H9 (cell line): ENCODE measurements at regions not wholly inside any gene's neighbourhood (a gene's known extent, or its start where the extent isn't known, plus 50 kb on each side); places are given as distances from the start of the nearest gene placed in this dataset.

Experiments used
- DNase-seq: peaks from one replicate; pipeline ENCODE4 v3.0.0-alpha.2; 2017
- H2AFZ ChIP-seq: one replicate; pipeline ENCODE4 v1.6.1; 2013; ENCODE audit warnings: mild to moderate bottlenecking, low read length, control low read depth, moderate library complexity
- H2AK5ac ChIP-seq: 2 replicates; pipeline ENCODE4 v1.6.1; 2013; ENCODE audit warnings: low read length, control low read depth, mixed read lengths; ENCODE audit not compliant: insufficient read length
- H2BK120ac ChIP-seq: one replicate; pipeline ENCODE4 v1.6.1; 2013; ENCODE audit warnings: low read depth, mild to moderate bottlenecking, low read length, control low read depth, inconsistent platforms; ENCODE audit not compliant: poor library complexity, severe bottlenecking
- H2BK12ac ChIP-seq: 2 replicates; pipeline ENCODE4 v1.6.1; 2013; ENCODE audit warnings: low read length, control low read depth, mixed read lengths, low read depth; ENCODE audit not compliant: insufficient read length
- H2BK15ac ChIP-seq: 2 replicates; pipeline ENCODE4 v1.6.1; 2013; ENCODE audit warnings: low read depth, low read length, control low read depth
- H2BK20ac ChIP-seq: one replicate; pipeline ENCODE4 v1.6.1; 2013; ENCODE audit warnings: low read depth, mild to moderate bottlenecking, low read length, control low read depth, inconsistent platforms; ENCODE audit not compliant: poor library complexity, severe bottlenecking
- H2BK5ac ChIP-seq: 2 replicates; pipeline ENCODE4 v1.6.1; 2013; ENCODE audit warnings: low read length, control low read depth, mixed read lengths; ENCODE audit not compliant: insufficient read length
- H3K14ac ChIP-seq: 2 replicates; pipeline ENCODE4 v1.6.1; 2013; ENCODE audit warnings: low read length, control low read depth; ENCODE audit not compliant: insufficient read depth
- H3K18ac ChIP-seq: 2 replicates; pipeline ENCODE4 v1.6.1; 2013; ENCODE audit warnings: low read depth, mild to moderate bottlenecking, mixed read lengths, low read length, control low read depth; ENCODE audit not compliant: insufficient read length
- H3K23ac ChIP-seq: 2 replicates; pipeline ENCODE4 v1.6.1; 2013; ENCODE audit warnings: low read length, control low read depth, mixed read lengths, low read depth; ENCODE audit not compliant: insufficient read length
- H3K23me2 ChIP-seq: 2 replicates; pipeline ENCODE4 v1.6.1; 2013; ENCODE audit warnings: low read depth, mild to moderate bottlenecking, mixed read lengths, low read length, control low read depth; ENCODE audit not compliant: insufficient read length, poor library complexity, severe bottlenecking
- H3K27ac ChIP-seq: 2 replicates; pipeline ENCODE4 v1.5.1; 2013; ENCODE audit warnings: low read length, control low read depth, mixed read lengths, low read depth; ENCODE audit not compliant: insufficient read length
- H3K27me3 ChIP-seq: 2 replicates; pipeline ENCODE4 v1.6.1; 2013; ENCODE audit warnings: low read length, control low read depth, inconsistent platforms; ENCODE audit not compliant: insufficient read depth
- H3K4ac ChIP-seq: 2 replicates; pipeline ENCODE4 v1.6.1; 2013; ENCODE audit warnings: low read depth, mild to moderate bottlenecking, control low read depth, inconsistent platforms, low read length, moderate library complexity
- H3K4me1 ChIP-seq: 2 replicates; pipeline ENCODE4 v1.6.1; 2013; ENCODE audit warnings: low read length, control low read depth, inconsistent platforms; ENCODE audit not compliant: insufficient read depth
- H3K4me2 ChIP-seq: 2 replicates; pipeline ENCODE4 v1.6.1; 2013; ENCODE audit warnings: low read length, control low read depth, mixed read lengths; ENCODE audit not compliant: insufficient read length, insufficient read depth
- H3K56ac ChIP-seq: 2 replicates; pipeline ENCODE4 v1.6.1; 2013; ENCODE audit warnings: low read depth, mild to moderate bottlenecking, mixed read lengths, low read length, control low read depth; ENCODE audit not compliant: insufficient read length
- H3K79me1 ChIP-seq: 2 replicates; pipeline ENCODE4 v1.6.1; 2013; ENCODE audit warnings: low read depth, mild to moderate bottlenecking, moderate library complexity, low read length, control low read depth, inconsistent platforms; ENCODE audit not compliant: insufficient read depth, poor library complexity, severe bottlenecking
- H3K79me2 ChIP-seq: 2 replicates; pipeline ENCODE4 v1.6.1; 2013; ENCODE audit warnings: low read length, control low read depth, inconsistent platforms; ENCODE audit not compliant: insufficient read depth
- H3K9ac ChIP-seq: 2 replicates; pipeline ENCODE4 v1.6.1; 2013; ENCODE audit warnings: low read length, control low read depth, mixed read lengths; ENCODE audit not compliant: insufficient read length; ENCODE audit errors: extremely low read depth
- H3K9me3 ChIP-seq: one replicate; pipeline ENCODE4 v1.6.1; 2013; ENCODE audit warnings: low read depth, low read length, inconsistent platforms; ENCODE audit not compliant: control insufficient read depth
- H3T11ph ChIP-seq: one replicate; pipeline ENCODE4 v1.6.1; 2013; ENCODE audit warnings: mild to moderate bottlenecking, low read length, control low read depth, inconsistent platforms
- H4K20me1 ChIP-seq: one replicate; pipeline ENCODE4 v1.6.1; 2013; ENCODE audit not compliant: control insufficient read depth, insufficient read length, insufficient read depth
- H4K5ac ChIP-seq: 2 replicates; pipeline ENCODE4 v1.6.1; 2013; ENCODE audit warnings: low read depth, mild to moderate bottlenecking, mixed read lengths, low read length, control low read depth; ENCODE audit not compliant: insufficient read length
- H4K8ac ChIP-seq: replicated peaks from 2 replicates; pipeline ENCODE4 v1.6.1; 2013; ENCODE audit warnings: low read length, control low read depth, mixed read lengths, low read depth; ENCODE audit not compliant: insufficient read length
- H4K91ac ChIP-seq: 2 replicates; pipeline ENCODE4 v1.6.1; 2013; ENCODE audit warnings: low read depth, mild to moderate bottlenecking, moderate library complexity, mixed read lengths, low read length, control low read depth; ENCODE audit not compliant: insufficient read length
- H3K27ac Mint-ChIP-seq, 3 experiments: 2 replicates in 2 of 3; 3 replicates in 1 of 3; pipeline ENCODE4 v1.8.0; 2020 to 2021; ENCODE audit warnings: mixed read lengths in 3 of 3, mild to moderate bottlenecking in 1 of 3, moderate library complexity in 1 of 3
- H3K27me3 Mint-ChIP-seq: 2 replicates; pipeline ENCODE4 v1.8.0; 2021; ENCODE audit warnings: low read depth, mild to moderate bottlenecking, moderate library complexity, mixed read lengths
- H3K36me3 Mint-ChIP-seq, 3 experiments: 2 replicates in 2 of 3; 3 replicates in 1 of 3; pipeline ENCODE4 v1.8.0; 2020 to 2021; ENCODE audit warnings: low read depth in 3 of 3, mixed read lengths in 3 of 3; ENCODE audit not compliant: insufficient read depth in 1 of 3
- H3K4me1 Mint-ChIP-seq, 2 experiments: 2 replicates each; pipeline ENCODE4 v1.8.0; 2020; ENCODE audit warnings: mixed read lengths in 2 of 2
- H3K4me3 Mint-ChIP-seq, 2 experiments: 2 replicates in 1 of 2; 3 replicates in 1 of 2; pipeline ENCODE4 v1.8.0; 2020 to 2021; ENCODE audit warnings: mild to moderate bottlenecking in 2 of 2, mixed read lengths in 2 of 2, moderate library complexity in 1 of 2
- H3K9me3 Mint-ChIP-seq, 2 experiments: 2 replicates in 1 of 2; 3 replicates in 1 of 2; pipeline ENCODE4 v1.8.0; 2020; ENCODE audit warnings: mild to moderate bottlenecking in 2 of 2, mixed read lengths in 2 of 2, moderate library complexity in 1 of 2
- CTCF ChIP-seq: fragments of 200-600 bp; sonication (generic); conservative IDR thresholded peaks from 3 replicates; pipeline ENCODE4 v1.8.0; 2021; ENCODE audit warnings: antibody characterized with exemption, mild to moderate bottlenecking
- WGBS: extraction: QIAGEN DNeasy Blood & Tissue Kit; methylation state at CpG from one replicate; pipeline ENCODE4 v1.1.7; 2013; ENCODE audit warnings: missing lambda C conversion rate, low lambda C conversion rate, mixed read lengths; ENCODE audit not compliant: insufficient read length; ENCODE audit errors: extremely low coverage; 5-methylcytosine and 5-hydroxymethylcytosine counted together

- H3K4me2 ChIP-seq = no peak overlapping the region
These were observed 1221.2 kb downstream of the CDH8 start for GRCh38 chr16:60815033-60815432.

More at GRCh38 chr16:60815033-60815432, 1221.2 kb downstream of the CDH8 start:
- no peaks in the 10 kb centered on the region for H3K9me3 ChIP-seq
- H2AK5ac ChIP-seq = no peak overlapping the region
- H3K36me3 Mint-ChIP-seq = no peaks in the 10 kb centered on the region
- no peaks in the 10 kb centered on the region for H3K4me1 ChIP-seq
- DNase-seq = no peak
- H3K23me2 ChIP-seq = no peaks in the 10 kb centered on the region
- no peaks in the 10 kb centered on the region for H3K4me1 Mint-ChIP-seq
- no peak for TF ChIP-seq CTCF
- no peak overlapping the region for H4K5ac ChIP-seq
- no peak overlapping the region for H3K56ac ChIP-seq
- H3K27me3 ChIP-seq = no peaks in the 10 kb centered on the region
- H3K23ac ChIP-seq = no peak overlapping the region
- no peak overlapping the region for H4K8ac ChIP-seq
- no peaks in the 10 kb centered on the region for H3K9me3 Mint-ChIP-seq
- H2BK120ac ChIP-seq = no peak overlapping the region
- H4K91ac ChIP-seq = no peak overlapping the region
- no peak overlapping the region for H3K4me3 Mint-ChIP-seq
- no peak overlapping the region for H2BK12ac ChIP-seq
- no peak overlapping the region for H3K18ac ChIP-seq
- no peaks in the 10 kb centered on the region for H3K79me1 ChIP-seq
- no peak overlapping the region for H3T11ph ChIP-seq
- no peak overlapping the region for H2BK5ac ChIP-seq
- H3K4ac ChIP-seq = no peak overlapping the region
- H3K9ac ChIP-seq = no peak overlapping the region
- no peak overlapping the region for H3K27ac Mint-ChIP-seq
- no peak overlapping the region for H3K14ac ChIP-seq
- H3K27ac ChIP-seq = no peak overlapping the region
- no peaks in the 10 kb centered on the region for H4K20me1 ChIP-seq
- no peak overlapping the region for H2AFZ ChIP-seq
- no CpG with 5 or more reads among the region's 3 CpGs for WGBS
- no peak overlapping the region for H2BK20ac ChIP-seq
- no peak overlapping the region for H2BK15ac ChIP-seq
- no peaks in the 10 kb centered on the region for H3K27me3 Mint-ChIP-seq
- no peaks in the 10 kb centered on the region for H3K79me2 ChIP-seq
